Activated CD4-positive, alpha-beta T cell treated with anti-CD3 and anti-CD28 coated beads for 36 hours (primary cell): ENCODE measurements at regions not wholly inside any gene's neighbourhood (a gene's known extent, or its start where the extent isn't known, plus 50 kb on each side); places are given as distances from the start of the nearest gene placed in this dataset.

Source experiments
- ATAC-seq: fragments of 200-7000 bp; cut with Tn5 transposase; one replicate; pipeline ENCODE4 v1.10.0; 2021; ENCODE audit warnings: mild to moderate bottlenecking, moderate library complexity
- CTCF ChIA-PET: fragments of 350-600 bp; sonication (Branson Sonifier 250); formaldehyde crosslinking; loops from one replicate; lab custom pipeline; 2021; ENCODE audit warnings: antibody characterized with exemption; lab: Charles Lee
- POLR2A ChIA-PET: fragments of 350-600 bp; sonication (Branson Sonifier 250); formaldehyde crosslinking; loops from one replicate; lab custom pipeline; 2021; ENCODE audit warnings: antibody characterized with exemption, inconsistent platforms; lab: Charles Lee
- DNase-seq: peaks from one replicate; pipeline ENCODE4 v3.0.0-alpha.2; 2020
- H3K27ac Mint-ChIP-seq: one replicate; pipeline ENCODE4 v1.8.0; 2021; ENCODE audit warnings: mixed read lengths
- H3K27me3 Mint-ChIP-seq: one replicate; pipeline ENCODE4 v1.8.0; 2021; ENCODE audit warnings: mixed read lengths
- H3K36me3 Mint-ChIP-seq: one replicate; pipeline ENCODE4 v1.8.0; 2021; ENCODE audit warnings: low read depth, mixed read lengths
- H3K4me1 Mint-ChIP-seq: one replicate; pipeline ENCODE4 v1.8.0; 2021; ENCODE audit warnings: mixed read lengths
- H3K4me3 Mint-ChIP-seq: one replicate; pipeline ENCODE4 v1.8.0; 2021; ENCODE audit warnings: mild to moderate bottlenecking, moderate library complexity, mixed read lengths
- H3K9me3 Mint-ChIP-seq: one replicate; pipeline ENCODE4 v1.8.0; 2021; ENCODE audit warnings: low read depth, mixed read lengths
- intact Hi-C, 2 experiments: fragments of 100-400 bp; cut with DNase I in 1 of 2; cut with micrococcal nuclease in 1 of 2; formaldehyde crosslinking; loops; one replicate each; pipeline versions ENCODE4 v1.14.2 to v1.15.1; 2022 to 2024; cut with DNase I, micrococcal nuclease

- ChIA-PET CTCF (no interaction called here), POLR2A (no interaction called here)
- intact Hi-C loops, result no loop called here
- no peak for DNase-seq
- Mint-ChIP-seq H3K36me3 (no peaks in the 10 kb centered on the region), H3K4me3 (no peak overlapping the region), H3K4me1 (peaks cover 40% of the 10 kb centered on the region), H3K27ac (no peak overlapping the region), H3K9me3 (peaks cover 2% of the 10 kb centered on the region), H3K27me3 (no peaks in the 10 kb centered on the region)
- ATAC-seq, result no peak
Observed at GRCh38 chr6:121651420-121651819, 216.0 kb downstream of the GJA1 start.

DNA sequence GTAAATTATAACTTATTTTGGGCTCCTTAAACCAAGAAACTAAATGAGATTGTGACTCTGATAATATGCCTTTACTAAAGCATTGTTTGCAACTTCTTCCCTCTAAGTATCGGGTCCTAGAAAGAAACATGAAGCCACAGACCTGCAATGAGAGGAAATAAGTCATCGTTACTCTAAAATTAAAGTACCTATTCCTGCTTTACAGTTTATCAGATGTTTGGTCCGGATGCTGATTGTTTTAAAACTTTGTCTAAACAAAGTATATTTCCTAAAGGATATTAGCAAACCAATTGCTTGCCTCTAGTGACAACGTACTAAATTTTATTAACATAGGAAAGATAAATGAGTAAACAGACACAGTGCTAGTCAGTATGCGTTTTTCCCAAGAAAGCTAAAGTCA lies 216.8 kb downstream of the GJA1 start:
- ATAC-seq (no peak), DNase-seq (no peak)
- H3K27ac Mint-ChIP-seq, result peak overlapping the region; percentile 31
- ChIA-PET POLR2A (no interaction called here), CTCF (no interaction called here)
- H3K9me3 Mint-ChIP-seq, result peaks cover 2% of the 10 kb centered on the region
- peaks cover 39% of the 10 kb centered on the region for H3K4me1 Mint-ChIP-seq
- H3K4me3 Mint-ChIP-seq, result no peak overlapping the region
- no peaks in the 10 kb centered on the region for H3K36me3 Mint-ChIP-seq
- no peaks in the 10 kb centered on the region for H3K27me3 Mint-ChIP-seq
- intact Hi-C loops, result no loop called here

GRCh38 chr6:121652726-121653623 lies 217.5 kb downstream of the GJA1 start:
- peaks cover 36% of the 10 kb centered on the region for H3K4me1 Mint-ChIP-seq
- H3K36me3 Mint-ChIP-seq, result no peaks in the 10 kb centered on the region
- DNase-seq (no peak), ATAC-seq (no peak)
- ChIA-PET POLR2A (no interaction called here), CTCF (no interaction called here)
- H3K27me3 Mint-ChIP-seq, result no peaks in the 10 kb centered on the region
- no peak overlapping the region for H3K4me3 Mint-ChIP-seq
- H3K27ac Mint-ChIP-seq, result peak overlapping the region; percentile 25
- peaks cover 2% of the 10 kb centered on the region for H3K9me3 Mint-ChIP-seq
- intact Hi-C loops, result no loop called here

DNA sequence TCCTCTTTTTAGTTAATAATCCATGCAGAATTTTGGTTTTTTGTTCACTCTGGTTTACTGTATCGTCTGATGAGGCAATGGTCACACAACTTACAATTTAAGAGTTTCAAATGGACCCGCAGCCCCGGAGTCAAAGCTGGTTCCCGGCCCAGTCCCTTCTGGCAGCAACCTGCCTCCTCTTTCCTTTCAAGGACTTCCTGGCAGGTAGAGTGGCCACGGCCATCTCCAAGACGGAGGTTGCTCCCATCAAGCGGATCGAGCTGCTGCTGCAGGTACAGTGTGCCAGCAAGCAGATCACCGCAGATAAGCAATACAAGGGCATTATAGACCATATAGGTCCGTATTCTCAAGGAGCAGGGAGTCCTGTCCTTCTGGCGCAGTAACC lies 218.2 kb downstream of the GJA1 start:
- Mint-ChIP-seq H3K9me3 (peaks cover 2% of the 10 kb centered on the region), H3K27me3 (no peaks in the 10 kb centered on the region), H3K27ac (peak overlapping the region; percentile 25), H3K36me3 (no peaks in the 10 kb centered on the region), H3K4me3 (no peak overlapping the region), H3K4me1 (peaks cover 35% of the 10 kb centered on the region)
- ATAC-seq (no peak), DNase-seq (no peak)
- intact Hi-C loops, result no loop called here
- ChIA-PET POLR2A (no interaction called here), CTCF (no interaction called here)

- no peaks in the 10 kb centered on the region for H3K36me3 Mint-ChIP-seq
- intact Hi-C loops, result no loop called here
- H3K9me3 Mint-ChIP-seq, result peaks cover 2% of the 10 kb centered on the region
- no peak overlapping the region for H3K27ac Mint-ChIP-seq
- POLR2A ChIA-PET, result interaction anchor here (0.7 kb wide), 1 partner anchor 441 kb away, joined by 5 read pairs; no protein-coding TSS in a partner anchor
- peaks cover 6% of the 10 kb centered on the region for H3K4me1 Mint-ChIP-seq
- ATAC-seq (no peak), DNase-seq (no peak)
- CTCF ChIA-PET, result interaction anchor here (1.3 to 1.5 kb wide), 2 partner anchors 8 to 21 kb away, joined by 3 to 4 read pairs; no protein-coding TSS in a partner anchor
- no peaks in the 10 kb centered on the region for H3K27me3 Mint-ChIP-seq
- H3K4me3 Mint-ChIP-seq, result no peak overlapping the region
Observed at GRCh38 chr6:121657972-121658371, 222.5 kb downstream of the GJA1 start.

GRCh38 chr6:121660277-121660676 lies 224.8 kb downstream of the GJA1 start:
- POLR2A ChIA-PET, result no interaction called here
- no peaks in the 10 kb centered on the region for H3K36me3 Mint-ChIP-seq
- H3K9me3 Mint-ChIP-seq, result no peaks in the 10 kb centered on the region
- ATAC-seq (no peak), DNase-seq (no peak)
- CTCF ChIA-PET, result no interaction called here
- intact Hi-C loops, result no loop called here
- no peak overlapping the region for H3K4me3 Mint-ChIP-seq
- H3K4me1 Mint-ChIP-seq, result no peaks in the 10 kb centered on the region
- H3K27me3 Mint-ChIP-seq, result no peaks in the 10 kb centered on the region
- H3K27ac Mint-ChIP-seq, result no peak overlapping the region

DNA sequence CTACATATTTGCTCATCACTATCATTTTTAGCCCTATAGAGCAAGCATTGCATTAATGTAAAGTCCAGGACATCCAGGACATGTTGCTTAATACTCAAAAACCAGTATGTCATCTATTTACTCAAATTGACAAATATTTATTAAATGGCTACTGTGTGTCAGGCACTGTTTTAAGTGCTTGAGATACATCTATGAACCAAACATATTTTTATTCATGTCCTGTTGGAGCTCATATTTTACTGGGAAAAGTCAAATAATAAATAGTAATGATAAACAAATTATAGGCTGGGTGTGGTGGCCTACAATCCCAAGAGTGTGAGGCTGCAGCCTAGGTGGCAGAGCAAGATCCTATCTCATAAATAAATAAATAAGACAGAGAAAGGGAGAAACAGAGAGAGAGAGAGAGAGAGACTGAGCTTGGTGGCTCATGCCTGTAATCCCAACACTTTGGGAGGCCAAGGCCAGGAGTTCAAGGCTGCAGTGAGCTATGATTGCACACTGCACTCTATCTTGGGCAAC lies 227.9 kb downstream of the GJA1 start:
- intact Hi-C loops, result no loop called here
- Mint-ChIP-seq H3K36me3 (no peaks in the 10 kb centered on the region), H3K4me3 (no peak overlapping the region), H3K4me1 (no peaks in the 10 kb centered on the region), H3K27me3 (no peaks in the 10 kb centered on the region), H3K27ac (no peak overlapping the region), H3K9me3 (no peaks in the 10 kb centered on the region)
- ATAC-seq, result no peak
- POLR2A ChIA-PET, result no interaction called here
- CTCF ChIA-PET, result interaction anchor here (1.3 kb wide), 1 partner anchor 14 kb away, joined by 4 read pairs; no protein-coding TSS in a partner anchor
- no peak for DNase-seq

DNA sequence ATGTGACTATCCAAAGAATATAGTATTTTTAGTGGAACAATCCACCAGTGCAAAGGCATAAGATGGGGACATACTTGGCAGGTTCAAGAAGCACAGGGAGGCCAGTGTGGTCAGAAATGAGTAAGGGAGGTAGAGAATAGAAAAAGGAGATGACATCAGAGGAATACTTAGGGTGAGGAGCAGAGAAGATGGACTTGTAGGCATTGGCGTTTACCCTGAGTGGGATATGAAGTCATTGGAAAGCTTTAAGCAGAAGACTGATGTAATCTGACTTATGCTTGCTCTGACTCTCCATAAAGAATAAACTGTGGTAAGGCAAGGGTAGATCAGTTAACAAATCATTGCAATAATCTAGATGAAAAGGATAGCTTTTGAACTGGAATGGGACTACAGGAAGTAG lies 228.7 kb downstream of the GJA1 start:
- H3K4me3 Mint-ChIP-seq, result no peak overlapping the region
- no peaks in the 10 kb centered on the region for H3K9me3 Mint-ChIP-seq
- H3K36me3 Mint-ChIP-seq, result no peaks in the 10 kb centered on the region
- H3K27me3 Mint-ChIP-seq, result no peaks in the 10 kb centered on the region
- intact Hi-C loops, result no loop called here
- POLR2A ChIA-PET, result no interaction called here
- DNase-seq, result no peak
- H3K4me1 Mint-ChIP-seq, result no peaks in the 10 kb centered on the region
- CTCF ChIA-PET, result no interaction called here
- H3K27ac Mint-ChIP-seq, result no peak overlapping the region
- no peak for ATAC-seq

DNA sequence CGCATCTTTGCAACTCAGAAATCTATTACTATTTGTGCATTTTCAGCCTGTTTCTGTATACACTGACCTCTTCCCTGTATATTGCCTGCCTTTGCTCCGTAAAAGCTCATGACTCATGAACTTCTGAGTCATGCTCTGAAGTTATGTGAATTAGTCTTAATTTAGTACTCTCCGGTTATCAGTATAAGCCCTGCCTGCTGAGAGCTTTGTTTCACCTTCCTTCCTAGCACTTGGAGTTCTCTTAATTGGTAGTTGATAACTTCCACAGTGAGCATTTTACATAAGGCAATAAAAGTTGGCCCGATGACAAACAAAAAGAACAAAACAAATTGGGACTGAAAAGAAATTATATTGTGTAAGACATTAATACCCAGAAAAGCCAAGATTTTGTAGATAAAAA lies 231.4 kb downstream of the GJA1 start:
- H3K9me3 Mint-ChIP-seq, result no peaks in the 10 kb centered on the region
- no peak for DNase-seq
- ChIA-PET CTCF (no interaction called here), POLR2A (interaction anchor here (0.6 kb wide), 1 partner anchor 479 kb away, joined by 5 read pairs; no protein-coding TSS in a partner anchor)
- no peaks in the 10 kb centered on the region for H3K4me1 Mint-ChIP-seq
- H3K4me3 Mint-ChIP-seq, result no peak overlapping the region
- no peaks in the 10 kb centered on the region for H3K36me3 Mint-ChIP-seq
- H3K27ac Mint-ChIP-seq, result no peak overlapping the region
- intact Hi-C loops, result no loop called here
- ATAC-seq, result no peak
- H3K27me3 Mint-ChIP-seq, result no peaks in the 10 kb centered on the region

GRCh38 chr6:121668259-121668658 lies 232.8 kb downstream of the GJA1 start:
- no peak overlapping the region for H3K4me3 Mint-ChIP-seq
- H3K36me3 Mint-ChIP-seq, result no peaks in the 10 kb centered on the region
- intact Hi-C loops, result no loop called here
- DNase-seq, result no peak
- no peaks in the 10 kb centered on the region for H3K4me1 Mint-ChIP-seq
- ATAC-seq, result no peak
- no peaks in the 10 kb centered on the region for H3K27me3 Mint-ChIP-seq
- H3K27ac Mint-ChIP-seq, result no peak overlapping the region
- no peaks in the 10 kb centered on the region for H3K9me3 Mint-ChIP-seq
- ChIA-PET CTCF (no interaction called here), POLR2A (no interaction called here)

- Mint-ChIP-seq H3K4me1 (no peaks in the 10 kb centered on the region), H3K9me3 (no peaks in the 10 kb centered on the region), H3K36me3 (no peaks in the 10 kb centered on the region), H3K27ac (no peak overlapping the region), H3K4me3 (no peak overlapping the region), H3K27me3 (no peaks in the 10 kb centered on the region)
- ATAC-seq, result no peak
- ChIA-PET POLR2A (no interaction called here), CTCF (no interaction called here)
- no peak for DNase-seq
- intact Hi-C loops, result no loop called here
Observed at GRCh38 chr6:121670511-121670910, 235.1 kb downstream of the GJA1 start.

DNA sequence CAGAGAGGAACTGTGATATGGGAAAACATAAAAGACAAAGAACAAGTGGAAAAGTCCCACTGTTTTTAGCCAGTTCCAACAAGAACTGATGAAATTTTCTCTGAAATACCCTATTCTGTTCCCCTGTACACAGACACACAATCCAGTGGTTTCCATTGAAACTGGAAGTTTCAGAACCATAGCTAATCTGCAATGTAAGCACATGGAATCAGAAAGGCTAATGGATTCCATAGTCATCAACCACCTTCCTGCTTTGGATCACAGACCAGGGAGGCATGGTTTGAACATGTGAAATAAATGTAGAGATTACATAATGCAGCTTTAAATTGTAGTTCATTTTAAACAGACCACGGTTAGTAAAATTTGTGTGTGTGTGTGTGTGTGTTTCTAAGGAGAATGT lies 242.1 kb downstream of the GJA1 start:
- no peaks in the 10 kb centered on the region for H3K4me1 Mint-ChIP-seq
- H3K9me3 Mint-ChIP-seq, result peaks cover 1% of the 10 kb centered on the region
- CTCF ChIA-PET, result no interaction called here
- H3K27me3 Mint-ChIP-seq, result no peaks in the 10 kb centered on the region
- DNase-seq (no peak), ATAC-seq (no peak)
- intact Hi-C loops, result no loop called here
- no peak overlapping the region for H3K27ac Mint-ChIP-seq
- POLR2A ChIA-PET, result no interaction called here
- no peak overlapping the region for H3K4me3 Mint-ChIP-seq
- H3K36me3 Mint-ChIP-seq, result no peaks in the 10 kb centered on the region
